SK-N-MC (cell line): ENCODE measurements at regions not wholly inside any gene's neighbourhood (a gene's known extent, or its start where the extent isn't known, plus 50 kb on each side); places are given as distances from the start of the nearest gene placed in this dataset.

Experiments
- DNase-seq: peaks from one replicate; pipeline ENCODE4 v3.0.0-alpha.2; 2011; ENCODE audit warnings: low read depth, low spot score
- H3K27ac ChIP-seq: fragments of 200-600 bp; sonication (generic); 2 replicates; pipeline ENCODE4 v1.5.1; 2016; ENCODE audit warnings: mixed run types
- H3K36me3 ChIP-seq: fragments of 200-600 bp; sonication (generic); 2 replicates; pipeline ENCODE4 v1.6.1; 2017; ENCODE audit warnings: antibody characterized with exemption, low read length, mixed read lengths; ENCODE audit not compliant: insufficient read depth
- H3K4me3 ChIP-seq: fragments of 200-600 bp; sonication (generic); 2 replicates; pipeline ENCODE4 v1.5.1; 2016
- H3K9ac ChIP-seq: fragments of 200-600 bp; sonication (generic); 2 replicates; pipeline ENCODE4 v1.8.0; 2017; ENCODE audit warnings: mixed run types, mixed read lengths; ENCODE audit not compliant: insufficient read length
- H3K9me3 ChIP-seq: fragments of 200-600 bp; sonication (generic); 2 replicates; pipeline ENCODE4 v1.6.1; 2017; ENCODE audit warnings: low read depth, mild to moderate bottlenecking, antibody characterized with exemption, low read length, moderate library complexity, mixed read lengths
- EZH2 ChIP-seq: fragments of 200-600 bp; sonication (generic); IDR thresholded peaks from one replicate; pipeline ENCODE4 v1.6.1; 2017; ENCODE audit warnings: antibody characterized with exemption
- FOXP2 ChIP-seq: optimal IDR thresholded peaks from 2 replicates; pipeline ENCODE3; 2011; ENCODE audit warnings: mild to moderate bottlenecking, moderate library complexity; ENCODE audit not compliant: insufficient read depth; ENCODE audit errors: extremely low read length, control extremely low read depth
- POLR2AphosphoS5 ChIP-seq: IDR thresholded peaks from 2 replicates; pipeline ENCODE4 v1.6.1; 2012; ENCODE audit warnings: mild to moderate bottlenecking, low read depth, low read length, borderline replicate concordance

DNA sequence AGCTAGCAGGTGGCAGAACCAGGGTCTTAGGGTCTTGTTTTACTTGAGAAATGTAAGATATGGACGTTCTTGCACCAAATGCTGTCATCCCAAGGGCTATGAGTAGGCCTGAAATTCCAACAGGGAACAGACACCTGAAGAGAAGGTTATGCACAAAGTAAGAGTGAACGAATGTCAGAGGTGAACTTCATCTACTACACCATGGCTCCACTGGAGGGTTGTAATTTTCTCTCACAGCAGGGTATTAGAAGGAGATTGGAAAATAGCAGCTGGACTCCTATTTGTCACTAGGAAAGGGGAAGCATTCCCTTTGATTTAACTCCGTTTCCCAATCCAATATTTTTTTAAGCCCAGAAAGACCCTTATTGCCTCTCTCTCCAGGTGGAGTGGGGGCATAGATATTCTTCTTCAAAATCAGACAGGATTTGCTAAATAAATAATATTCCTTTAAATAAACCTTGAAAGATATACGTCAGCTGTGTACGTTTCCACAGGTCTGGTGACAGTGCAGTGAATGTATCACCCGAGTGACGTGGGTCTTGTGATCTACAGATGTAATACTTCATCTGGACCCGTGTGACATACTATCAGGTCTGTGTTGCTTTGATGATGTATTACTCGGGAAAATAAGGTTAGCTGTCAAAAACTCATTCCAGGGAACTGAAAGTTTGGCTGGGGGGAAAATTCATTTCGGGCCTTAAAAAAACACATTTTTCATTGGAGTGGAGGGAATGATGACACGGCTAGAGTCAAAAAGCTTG, 302.6 kb downstream of the CHL1 start:
- no peak for DNase-seq
- Histone ChIP-seq H3K36me3 (no peaks in the 10 kb centered on the region), H3K9ac (no peak overlapping the region), H3K27ac (no peak overlapping the region), H3K9me3 (no peaks in the 10 kb centered on the region), H3K4me3 (no peak overlapping the region)
- TF ChIP-seq EZH2 (no peak), FOXP2 (no peak), POLR2AphosphoS5 (no peak)

DNA sequence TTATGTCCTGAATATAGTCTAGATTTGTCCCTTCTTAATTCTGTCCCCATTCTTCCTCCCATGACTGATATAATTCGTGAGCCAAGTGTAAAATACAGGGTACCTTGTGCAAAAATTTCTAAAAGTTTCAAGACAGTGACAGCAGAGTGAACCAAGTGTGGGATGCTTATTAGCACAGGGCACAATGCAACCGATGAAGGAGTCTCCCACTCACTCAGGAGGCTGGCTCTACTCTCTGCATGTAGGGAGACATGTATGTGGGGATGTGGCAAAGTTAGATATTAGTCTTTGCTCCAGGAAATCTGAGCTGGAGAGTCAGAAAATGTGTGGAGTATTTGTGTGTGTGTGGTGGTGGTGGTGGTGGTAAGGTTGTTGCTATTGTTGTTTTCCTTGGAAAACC, 305.9 kb downstream of the CHL1 start:
- Histone ChIP-seq H3K27ac (no peak overlapping the region), H3K36me3 (no peaks in the 10 kb centered on the region), H3K9me3 (no peaks in the 10 kb centered on the region), H3K9ac (no peak overlapping the region), H3K4me3 (no peak overlapping the region)
- TF ChIP-seq POLR2AphosphoS5 (no peak), EZH2 (no peak), FOXP2 (no peak)
- no peak for DNase-seq

DNA sequence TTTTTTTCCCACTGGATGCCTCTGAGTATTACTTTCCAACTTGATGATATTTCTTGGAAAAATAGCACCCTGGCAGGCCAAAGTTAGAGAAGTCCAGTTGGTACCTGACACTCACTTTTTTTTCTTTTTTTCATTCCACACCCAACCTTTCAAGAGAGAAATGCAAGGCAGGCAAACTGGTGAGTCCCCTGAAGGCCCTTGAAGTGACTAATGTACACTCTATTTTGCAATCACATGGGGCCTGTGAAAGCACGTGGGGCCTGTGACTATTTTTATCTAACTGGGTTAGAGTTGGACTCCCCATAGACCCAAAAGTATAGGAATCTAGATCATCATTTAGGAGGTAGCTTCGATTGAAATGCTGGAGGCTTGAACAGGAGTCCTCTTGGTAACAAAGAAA, 316.7 kb downstream of the CHL1 start:
- no peaks in the 10 kb centered on the region for H3K9me3 ChIP-seq
- H3K36me3 ChIP-seq = no peaks in the 10 kb centered on the region
- no peak overlapping the region for H3K4me3 ChIP-seq
- TF ChIP-seq EZH2 (no peak), FOXP2 (no peak)
- no peak overlapping the region for H3K27ac ChIP-seq
- DNase-seq = no peak
- H3K9ac ChIP-seq = no peak overlapping the region

DNA sequence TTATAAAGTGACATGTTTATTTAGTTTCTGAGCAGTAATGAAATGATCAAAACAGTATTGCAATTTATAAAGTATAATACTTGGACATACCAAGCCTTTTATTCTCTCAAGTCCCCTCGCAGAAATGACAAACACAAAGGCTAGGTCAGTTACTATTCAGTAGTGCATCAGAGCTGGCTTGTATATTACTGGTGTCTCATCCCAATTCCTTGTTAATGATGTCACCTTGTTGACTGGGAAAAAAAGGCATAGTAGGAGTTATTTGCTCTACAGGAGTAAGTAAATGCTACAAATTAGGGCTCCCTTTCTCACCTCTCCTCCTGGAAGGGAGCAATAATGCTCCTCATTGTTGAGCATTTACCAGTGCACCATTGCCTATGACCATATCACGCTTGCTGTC, 317.6 kb downstream of the CHL1 start:
- TF ChIP-seq EZH2 (no peak), FOXP2 (no peak), POLR2AphosphoS5 (no peak)
- Histone ChIP-seq H3K27ac (no peak overlapping the region), H3K4me3 (no peak overlapping the region), H3K36me3 (no peaks in the 10 kb centered on the region), H3K9me3 (no peaks in the 10 kb centered on the region), H3K9ac (no peak overlapping the region)
- no peak for DNase-seq

DNA sequence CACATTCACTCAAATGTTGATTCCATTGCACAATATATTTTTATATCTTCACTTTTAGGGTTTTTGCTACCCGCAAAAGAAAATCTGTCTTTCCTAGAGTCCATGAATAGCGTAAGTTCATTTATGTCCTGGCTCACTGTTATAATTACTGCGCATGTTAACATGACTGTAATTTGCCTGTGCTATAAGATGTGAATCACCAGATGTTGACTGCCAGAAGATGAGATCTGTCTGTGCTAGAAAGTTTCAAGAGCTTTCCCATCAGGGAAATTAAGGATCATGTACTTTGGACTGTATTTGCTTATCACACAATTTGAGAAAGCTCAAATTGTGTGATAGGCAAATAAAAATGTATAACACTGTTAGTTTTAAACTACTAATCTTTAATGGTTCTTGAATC, 322.5 kb downstream of the CHL1 start:
- H3K27ac ChIP-seq = no peak overlapping the region
- no peak overlapping the region for H3K4me3 ChIP-seq
- no peaks in the 10 kb centered on the region for H3K9me3 ChIP-seq
- no peaks in the 10 kb centered on the region for H3K36me3 ChIP-seq
- H3K9ac ChIP-seq = no peak overlapping the region
- no peak for DNase-seq
- TF ChIP-seq POLR2AphosphoS5 (no peak), FOXP2 (no peak), EZH2 (no peak)

DNA sequence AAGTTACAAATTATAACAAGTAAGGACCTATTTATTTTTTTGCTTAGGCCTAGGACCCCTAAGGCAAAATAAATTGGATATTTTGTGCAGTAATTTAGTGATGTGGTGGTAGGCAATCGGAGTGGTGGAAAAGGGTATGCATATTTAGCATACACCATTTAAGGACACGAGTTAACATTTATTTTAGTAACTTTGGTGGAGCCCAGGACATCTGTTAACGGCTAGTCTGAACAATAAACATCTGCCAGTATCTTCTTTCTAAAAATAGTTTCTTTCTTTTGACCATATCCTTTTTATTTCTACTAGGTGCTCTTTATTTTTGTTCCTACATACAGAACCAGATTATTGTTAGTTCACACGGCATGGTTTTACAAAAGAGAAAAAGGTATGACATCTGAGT, 326.3 kb downstream of the CHL1 start:
- TF ChIP-seq FOXP2 (no peak), POLR2AphosphoS5 (no peak), EZH2 (no peak)
- no peak overlapping the region for H3K9ac ChIP-seq
- H3K36me3 ChIP-seq = no peaks in the 10 kb centered on the region
- H3K9me3 ChIP-seq = no peaks in the 10 kb centered on the region
- no peak for DNase-seq
- no peak overlapping the region for H3K4me3 ChIP-seq
- no peak overlapping the region for H3K27ac ChIP-seq

DNA sequence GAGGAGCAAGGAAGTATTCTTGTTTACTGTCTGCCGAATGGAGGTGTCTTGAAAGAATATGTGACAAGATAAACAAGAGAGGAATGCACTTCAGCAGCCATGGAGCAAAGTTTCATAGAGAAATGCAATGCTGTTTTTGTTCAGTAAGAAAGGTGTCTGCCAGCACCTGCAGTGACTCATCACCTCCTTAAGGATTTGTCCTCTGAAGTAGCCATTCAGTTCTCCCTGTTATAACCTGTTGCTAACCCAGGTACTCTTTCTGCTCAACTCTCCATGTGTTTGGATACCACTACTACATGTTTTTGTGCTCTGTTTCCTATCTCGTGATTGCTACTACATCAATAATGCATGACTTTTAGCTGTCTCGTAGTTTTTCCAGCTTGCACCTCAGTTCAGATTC, 328.9 kb downstream of the CHL1 start:
- no peak for DNase-seq
- Histone ChIP-seq H3K27ac (no peak overlapping the region), H3K9me3 (no peaks in the 10 kb centered on the region), H3K4me3 (no peak overlapping the region), H3K9ac (no peak overlapping the region), H3K36me3 (no peaks in the 10 kb centered on the region)
- no peak for TF ChIP-seq EZH2

DNA sequence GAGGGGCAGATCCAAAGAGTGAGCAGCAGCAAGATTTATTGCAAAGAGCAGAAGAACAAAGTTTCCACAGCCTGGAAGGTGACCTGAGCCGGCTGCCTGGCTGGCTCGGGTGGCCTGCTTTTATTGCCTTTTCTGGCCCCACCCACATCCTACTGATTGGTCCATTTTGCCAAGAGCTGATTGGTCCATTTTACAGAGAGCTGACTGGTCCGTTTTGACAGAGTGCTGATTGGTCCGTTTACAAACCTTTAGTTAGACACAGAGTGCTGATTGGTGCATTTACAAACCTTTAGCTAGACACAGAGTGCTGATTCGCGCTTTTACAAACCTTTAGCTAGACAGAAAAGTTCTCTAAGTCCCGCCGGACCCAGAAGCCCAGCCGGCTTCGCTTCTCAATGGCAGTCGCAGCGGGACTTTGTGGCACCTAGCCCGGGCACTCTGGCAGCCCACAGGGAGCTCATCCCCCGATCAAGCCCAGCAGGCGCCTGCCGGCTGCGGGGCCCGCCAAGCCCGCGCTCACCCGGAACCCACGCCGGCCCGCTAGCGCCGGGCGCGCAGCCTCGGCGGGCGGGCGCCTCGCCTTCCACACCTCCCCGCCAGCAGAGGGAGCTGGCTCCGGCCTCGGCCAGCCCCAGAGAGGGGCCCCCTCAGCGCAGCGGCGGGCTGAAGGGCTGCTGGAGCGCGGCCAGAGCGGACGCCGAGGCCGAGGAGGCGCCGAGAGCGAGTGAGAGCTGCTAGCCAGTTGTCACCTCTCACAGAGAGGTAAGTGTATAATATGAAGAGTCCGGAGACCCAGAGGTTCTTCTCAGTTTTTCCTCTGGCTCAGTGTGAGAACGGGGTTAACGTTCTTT, 339.2 kb downstream of the CHL1 start:
- Histone ChIP-seq H3K27ac (no peak overlapping the region), H3K9me3 (no peaks in the 10 kb centered on the region), H3K4me3 (no peak overlapping the region), H3K9ac (no peak overlapping the region), H3K36me3 (no peaks in the 10 kb centered on the region)
- no peak for TF ChIP-seq FOXP2
- DNase-seq = no peak

DNA sequence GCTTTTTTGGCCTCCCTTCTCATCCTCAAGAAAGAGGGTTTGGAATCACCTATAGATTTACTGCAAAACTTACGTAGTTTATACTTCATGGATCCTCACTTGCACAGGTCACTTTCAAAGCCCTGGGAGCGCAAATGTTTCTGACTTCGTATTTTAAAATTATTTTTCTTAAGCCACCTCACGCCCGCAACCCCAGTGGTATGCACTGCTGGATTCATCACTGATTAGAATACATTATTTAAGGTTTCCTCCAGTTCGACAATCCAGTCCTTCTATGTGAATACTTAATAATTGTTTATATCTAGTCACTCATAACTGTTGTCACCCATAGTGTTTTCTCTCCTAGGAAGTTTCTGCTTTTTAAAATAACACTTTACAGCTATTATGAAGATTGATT, 339.9 kb downstream of the CHL1 start:
- no peak overlapping the region for H3K4me3 ChIP-seq
- H3K9ac ChIP-seq = no peak overlapping the region
- no peak for DNase-seq
- no peak for TF ChIP-seq POLR2AphosphoS5
- no peak for TF ChIP-seq FOXP2
- TF ChIP-seq EZH2 = no peak
- H3K9me3 ChIP-seq = no peaks in the 10 kb centered on the region
- H3K36me3 ChIP-seq = no peaks in the 10 kb centered on the region
- no peak overlapping the region for H3K27ac ChIP-seq
